HL-60 (cell line): ENCODE measurements at regions not wholly inside any gene's neighbourhood (a gene's known extent, or its start where the extent isn't known, plus 50 kb on each side); places are given as distances from the start of the nearest gene placed in this dataset.

Source experiments
- DNase-seq, 2 experiments: peaks; one replicate each; pipeline ENCODE4 v3.0.0-alpha.2; 2010 to 2020; ENCODE audit warnings: low read depth in 1 of 2, low spot score in 1 of 2
- H3K27ac ChIP-seq: fragments of 250-450 bp; sonication (Bioruptor Pico); replicated peaks from 2 replicates; pipeline ENCODE4 v1.5.1; 2020; ENCODE audit warnings: mild to moderate bottlenecking, moderate library complexity
- H3K27me3 ChIP-seq: fragments of 250-450 bp; sonication (Bioruptor Pico); 2 replicates; pipeline ENCODE4 v1.5.1; 2021; ENCODE audit warnings: mild to moderate bottlenecking, moderate library complexity; ENCODE audit not compliant: insufficient read depth, poor library complexity, severe bottlenecking
- H3K4me3 ChIP-seq: replicated peaks from 2 replicates; pipeline ENCODE4 v1.5.1; 2011; ENCODE audit warnings: mild to moderate bottlenecking, control low read depth, low read length; ENCODE audit not compliant: insufficient read depth
- GABPA ChIP-seq: IDR thresholded peaks from 2 replicates; pipeline ENCODE4 v1.6.1; 2012; ENCODE audit warnings: low read depth
- POLR2AphosphoS5 ChIP-seq: IDR thresholded peaks from 2 replicates; pipeline ENCODE4 v1.6.1; 2012; ENCODE audit warnings: low read depth
- REST ChIP-seq: IDR thresholded peaks from 2 replicates; pipeline ENCODE4 v1.6.1; 2012; ENCODE audit warnings: low read depth; ENCODE audit not compliant: insufficient replicate concordance
- SPI1 ChIP-seq: IDR thresholded peaks from 2 replicates; pipeline ENCODE4 v1.6.1; 2012; ENCODE audit warnings: low read depth, mild to moderate bottlenecking, borderline replicate concordance
- TF ChIP-seq, protein P1 (sequence below): IDR thresholded peaks from one replicate; pipeline ENCODE4 v1.5.1; 2011; ENCODE audit warnings: low read length, control low read depth, inconsistent platforms; ENCODE audit not compliant: insufficient read depth

DNA sequence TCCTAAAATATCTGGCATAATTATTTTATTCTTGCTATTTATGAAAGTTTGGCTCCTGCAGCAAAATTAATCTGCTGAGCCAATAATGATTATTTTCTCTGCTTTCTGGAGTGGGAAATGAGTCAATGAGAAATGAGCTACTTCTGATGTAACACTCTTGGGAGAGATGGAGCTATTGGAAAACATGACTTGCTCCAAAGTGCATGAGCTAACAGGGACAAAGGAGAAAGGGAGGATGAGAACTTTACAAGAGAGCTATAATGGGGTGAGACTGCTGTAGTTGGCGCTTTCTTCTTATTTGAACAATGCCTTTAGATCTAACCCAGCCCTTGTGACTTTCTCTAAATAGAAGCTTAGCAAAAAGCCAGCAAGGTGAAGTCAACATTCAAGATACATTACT is 615.1 kb downstream of the ANKRD50 start:
- H3K27me3 ChIP-seq, result no peaks in the 10 kb centered on the region
- TF ChIP-seq, protein P1, sequence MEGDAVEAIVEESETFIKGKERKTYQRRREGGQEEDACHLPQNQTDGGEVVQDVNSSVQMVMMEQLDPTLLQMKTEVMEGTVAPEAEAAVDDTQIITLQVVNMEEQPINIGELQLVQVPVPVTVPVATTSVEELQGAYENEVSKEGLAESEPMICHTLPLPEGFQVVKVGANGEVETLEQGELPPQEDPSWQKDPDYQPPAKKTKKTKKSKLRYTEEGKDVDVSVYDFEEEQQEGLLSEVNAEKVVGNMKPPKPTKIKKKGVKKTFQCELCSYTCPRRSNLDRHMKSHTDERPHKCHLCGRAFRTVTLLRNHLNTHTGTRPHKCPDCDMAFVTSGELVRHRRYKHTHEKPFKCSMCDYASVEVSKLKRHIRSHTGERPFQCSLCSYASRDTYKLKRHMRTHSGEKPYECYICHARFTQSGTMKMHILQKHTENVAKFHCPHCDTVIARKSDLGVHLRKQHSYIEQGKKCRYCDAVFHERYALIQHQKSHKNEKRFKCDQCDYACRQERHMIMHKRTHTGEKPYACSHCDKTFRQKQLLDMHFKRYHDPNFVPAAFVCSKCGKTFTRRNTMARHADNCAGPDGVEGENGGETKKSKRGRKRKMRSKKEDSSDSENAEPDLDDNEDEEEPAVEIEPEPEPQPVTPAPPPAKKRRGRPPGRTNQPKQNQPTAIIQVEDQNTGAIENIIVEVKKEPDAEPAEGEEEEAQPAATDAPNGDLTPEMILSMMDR, result no peak
- no peak for TF ChIP-seq REST
- TF ChIP-seq SPI1, result no peak
- no peak for TF ChIP-seq POLR2AphosphoS5
- no peak for TF ChIP-seq GABPA
- no peak overlapping the region for H3K27ac ChIP-seq
- no peak for DNase-seq
- no peak overlapping the region for H3K4me3 ChIP-seq

- no peak for DNase-seq
Observed at GRCh38 chr4:124104101-124104500, 608.4 kb downstream of the ANKRD50 start.

DNA sequence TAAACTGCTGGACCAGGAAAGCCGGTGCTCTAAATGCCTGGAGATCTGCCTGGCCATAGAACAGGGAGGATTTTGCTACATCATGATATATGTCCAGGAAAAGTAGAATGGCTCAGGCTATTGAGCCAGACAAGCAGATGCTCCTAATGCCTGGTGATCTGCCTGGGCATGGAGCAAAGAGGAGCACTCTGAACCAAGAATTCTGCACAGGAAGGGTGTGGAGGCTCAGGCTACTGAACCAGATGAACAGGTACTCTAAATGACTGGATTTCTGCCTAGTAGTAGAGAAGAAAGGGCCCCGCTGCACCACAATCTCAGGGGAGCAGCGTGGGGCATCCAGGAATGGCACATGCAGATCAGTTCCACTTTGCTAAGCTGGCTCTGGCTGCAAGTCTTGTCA is 607.9 kb downstream of the ANKRD50 start:
- TF ChIP-seq POLR2AphosphoS5 (no peak), SPI1 (no peak)
- Histone ChIP-seq H3K27me3 (no peaks in the 10 kb centered on the region), H3K4me3 (no peak overlapping the region), H3K27ac (no peak overlapping the region)
- DNase-seq, result no peak

More at GRCh38 chr4:124104101-124104500, 608.4 kb downstream of the ANKRD50 start:
- Histone ChIP-seq H3K27me3 (no peaks in the 10 kb centered on the region), H3K27ac (no peak overlapping the region), H3K4me3 (no peak overlapping the region)
- TF ChIP-seq, protein P1, result no peak
- no peak for TF ChIP-seq GABPA
- no peak for TF ChIP-seq POLR2AphosphoS5
- no peak for TF ChIP-seq SPI1
- TF ChIP-seq REST, result no peak

GRCh38 chr4:124105212-124105611 is 607.3 kb downstream of the ANKRD50 start:
- no peak for TF ChIP-seq REST
- TF ChIP-seq, protein P1, result no peak
- Histone ChIP-seq H3K27me3 (no peaks in the 10 kb centered on the region), H3K27ac (no peak overlapping the region), H3K4me3 (no peak overlapping the region)
- DNase-seq, result no peak
